GM19468 (cell line): ENCODE measurements at regions not wholly inside any gene's neighbourhood (a gene's known extent, or its start where the extent isn't known, plus 50 kb on each side); places are given as distances from the start of the nearest gene placed in this dataset.
A peak's percentile ranks its signal among the peaks of the same experiment; 100 is the strongest.

Experiments
- ATAC-seq: cut with Tn5 transposase; IDR thresholded peaks from one replicate; pipeline ENCODE4 v1.9.1; 2021; ENCODE audit warnings: mild to moderate bottlenecking, moderate library complexity, moderate number of reproducible peaks; ENCODE audit not compliant: unreplicated experiment; ENCODE audit errors: extremely low read depth

DNA sequence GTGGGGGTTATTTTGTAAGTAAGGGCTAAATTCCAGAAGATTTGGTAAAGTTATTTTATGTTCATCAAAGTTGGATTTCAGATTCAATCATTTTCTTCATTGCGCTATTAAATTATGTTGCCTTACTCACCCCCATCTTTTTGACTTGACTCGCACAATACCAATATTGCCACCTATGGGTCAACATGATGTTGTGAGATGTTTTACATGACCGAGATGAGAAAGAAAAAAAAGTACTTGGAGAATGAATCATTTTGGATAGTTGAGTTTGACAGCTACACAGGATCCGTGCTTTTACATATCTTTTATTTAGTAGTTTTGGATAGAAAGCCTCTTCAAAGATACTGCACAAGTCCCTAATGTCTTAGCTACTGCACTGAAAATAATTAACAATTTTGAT lies 224.2 kb upstream of the EMCN start:
- ATAC-seq = no peak

DNA sequence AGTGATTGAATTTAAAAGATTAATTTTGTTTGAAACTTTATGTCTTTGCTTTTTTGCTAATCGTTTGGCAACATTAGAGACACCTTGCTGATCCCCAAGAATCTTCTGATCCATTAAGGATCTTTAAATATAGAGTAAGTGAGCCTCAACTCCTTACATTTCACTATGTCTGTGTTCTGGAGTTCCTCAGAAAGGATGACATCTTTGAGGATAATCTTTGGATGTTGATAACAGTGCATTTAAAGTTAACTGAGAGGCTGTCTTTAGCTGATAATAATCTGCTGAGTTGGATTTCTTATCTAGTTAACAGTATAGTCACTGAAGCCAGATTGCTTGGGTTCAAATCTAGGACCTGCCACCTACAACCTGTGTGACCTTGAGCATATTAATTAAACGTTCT lies 221.6 kb upstream of the EMCN start:
- ATAC-seq = no peak

GRCh38 chr4:100738196-100739165 lies 220.7 kb upstream of the EMCN start:
- ATAC-seq = no peak

DNA sequence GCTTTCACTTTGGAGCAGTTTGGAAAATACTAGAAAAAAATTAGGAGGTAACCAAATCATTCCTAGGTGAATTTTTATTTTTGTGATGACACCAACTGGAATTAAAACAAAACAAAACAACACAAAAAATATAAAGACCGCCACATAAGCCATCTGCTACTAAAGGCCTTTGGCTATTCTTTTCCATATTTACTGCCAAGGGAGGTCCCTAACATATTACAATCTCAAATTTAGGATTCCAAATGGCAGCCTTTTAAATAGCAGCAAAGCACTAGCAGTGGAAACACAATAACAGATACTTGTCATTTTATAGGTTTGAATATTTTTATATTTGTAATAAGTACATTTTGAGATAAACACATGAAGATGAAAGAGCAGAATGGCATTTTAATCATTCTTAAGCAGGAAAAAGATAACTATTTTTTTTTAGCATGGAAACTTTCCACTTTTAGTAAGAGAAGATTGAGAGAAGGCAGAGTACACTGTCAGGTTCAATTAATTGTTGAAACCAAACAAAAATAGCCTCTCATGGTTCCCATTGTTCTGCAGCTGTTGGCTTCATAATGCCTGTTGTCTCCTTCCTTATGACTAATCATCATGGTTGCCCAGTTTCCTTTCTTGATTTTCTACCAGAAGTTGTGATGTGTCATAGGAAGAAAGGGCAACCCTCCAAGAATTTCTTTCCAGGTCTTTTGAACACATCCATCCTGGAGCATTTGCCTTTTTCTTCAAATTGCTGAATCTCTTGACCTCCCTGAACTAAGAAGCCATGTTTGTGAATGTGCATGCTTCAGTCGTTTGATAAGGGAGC lies 219.0 kb upstream of the EMCN start:
- ATAC-seq = no peak

GRCh38 chr4:100728861-100729260 lies 211.0 kb upstream of the EMCN start:
- ATAC-seq = no peak

DNA sequence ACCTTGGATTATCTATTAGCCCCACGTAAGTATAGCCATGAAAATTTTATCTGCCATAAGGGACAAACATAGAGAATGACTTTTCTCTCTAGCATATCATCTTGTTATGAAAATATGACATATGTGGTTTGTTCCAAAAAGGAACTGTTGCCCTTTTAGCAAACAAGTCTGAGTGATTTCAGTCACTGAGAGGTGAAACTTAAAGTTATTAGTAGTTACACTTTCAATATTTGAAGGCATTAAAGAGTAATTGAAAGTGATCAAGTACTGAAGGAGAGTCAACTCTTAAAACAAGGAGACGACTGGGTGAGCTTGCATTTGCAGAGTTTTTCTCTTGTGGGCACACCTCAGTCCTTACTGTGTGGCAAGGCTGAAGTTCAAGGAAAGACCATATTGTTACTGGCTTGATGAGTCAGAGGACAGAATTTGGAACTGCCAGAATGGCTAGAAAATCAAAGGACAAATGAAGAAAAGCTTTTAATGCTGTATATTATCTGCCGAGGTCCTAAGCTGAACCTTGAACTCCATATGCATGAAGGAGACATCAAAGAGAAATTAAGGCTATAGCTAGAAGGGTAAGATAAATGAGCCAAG lies 205.1 kb upstream of the EMCN start:
- peak; percentile 77 for ATAC-seq

- ATAC-seq = no peak
These were observed 204.3 kb upstream of the EMCN start for GRCh38 chr4:100722133-100722532.

GRCh38 chr4:100721490-100721889 lies 203.7 kb upstream of the EMCN start:
- no peak for ATAC-seq

- ATAC-seq = no peak
These were observed 203.3 kb upstream of the EMCN start for GRCh38 chr4:100721077-100721476.

DNA sequence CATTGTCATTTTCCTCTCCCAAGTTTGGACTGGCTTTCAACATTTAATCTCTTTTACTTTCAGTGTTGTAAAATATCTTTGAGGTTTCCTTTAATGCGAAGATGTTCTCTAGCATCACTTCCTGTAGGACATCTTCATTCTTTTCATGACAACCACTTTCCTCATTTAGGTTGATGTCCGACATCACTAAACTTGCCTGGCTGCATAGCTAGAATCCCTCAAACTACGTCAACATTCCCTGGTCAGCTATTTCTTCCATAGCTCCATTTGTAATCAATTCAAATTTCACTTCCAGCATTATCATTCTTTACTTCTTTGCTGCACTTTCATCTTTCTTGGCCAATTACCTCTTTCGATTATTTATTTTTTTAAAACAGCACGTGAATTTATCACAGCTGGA lies 198.6 kb upstream of the EMCN start:
- no peak for ATAC-seq

GRCh38 chr4:100708776-100709175 lies 191.0 kb upstream of the EMCN start:
- ATAC-seq = no peak

DNA sequence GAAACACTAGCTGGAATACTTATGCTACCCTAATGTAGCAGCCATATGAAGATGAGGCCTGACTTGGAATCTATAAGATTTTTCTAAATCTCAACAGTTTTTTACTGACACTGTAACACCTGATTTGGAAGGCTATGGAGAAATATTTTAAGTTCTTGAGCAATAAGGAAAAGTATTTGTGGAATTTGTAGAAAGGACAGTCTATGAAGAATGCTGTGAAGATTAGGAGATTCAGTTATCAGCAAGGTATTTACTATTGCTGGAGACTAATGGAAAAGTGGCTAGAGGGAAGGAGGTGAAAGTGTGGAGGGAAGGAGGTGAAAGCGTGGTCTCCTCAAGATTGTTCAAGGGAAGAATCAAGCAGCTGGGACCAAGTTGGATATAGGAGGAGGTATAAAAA lies 190.0 kb upstream of the EMCN start:
- ATAC-seq = no peak

GRCh38 chr4:100696531-100696930 lies 178.7 kb upstream of the EMCN start:
- no peak for ATAC-seq

DNA sequence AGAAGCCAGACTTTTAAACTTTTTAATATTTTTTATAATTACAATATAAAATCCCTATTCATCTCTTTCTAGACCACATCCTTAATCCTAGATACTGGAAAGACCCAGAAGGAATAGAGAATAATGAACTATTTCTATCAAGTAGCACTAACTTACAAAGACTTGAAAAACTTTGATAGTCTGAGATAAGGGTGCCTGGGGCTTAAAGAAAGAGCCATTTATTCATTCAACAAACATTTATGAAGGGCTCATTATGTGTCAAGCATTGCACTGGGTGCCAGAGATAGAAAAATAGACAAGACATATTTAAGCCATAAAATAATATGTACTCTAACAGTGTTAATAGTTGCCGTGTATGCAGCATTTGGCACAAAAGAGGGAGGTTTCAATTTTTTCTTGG lies 178.0 kb upstream of the EMCN start:
- no peak for ATAC-seq

DNA sequence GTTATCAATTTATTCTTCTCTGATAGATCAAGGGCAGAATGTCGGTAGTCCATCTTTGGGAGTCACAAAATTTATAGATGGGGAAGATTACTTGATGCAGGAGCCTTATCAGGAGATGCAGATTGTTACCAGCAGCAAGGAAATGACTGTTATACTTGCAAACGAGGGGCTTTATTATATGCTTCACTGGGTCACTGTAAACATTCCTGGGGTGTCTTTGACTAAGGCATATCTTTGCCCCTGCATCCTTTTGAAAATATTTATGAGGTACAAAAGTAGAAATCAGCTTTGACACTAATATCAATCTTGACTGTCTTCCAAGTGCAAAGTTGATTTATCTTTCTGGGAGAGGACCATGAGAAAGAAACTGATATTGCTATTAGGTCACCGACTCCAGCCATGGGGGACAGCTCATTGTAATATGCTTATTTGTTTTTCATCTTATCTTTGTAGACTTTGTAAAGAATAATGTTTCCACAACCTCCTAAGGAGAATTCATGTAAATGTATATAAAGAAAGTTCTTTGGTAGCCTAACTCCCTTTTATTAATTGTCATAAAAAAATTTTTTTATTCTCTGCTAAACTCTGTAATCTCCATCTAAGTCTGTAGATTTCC lies 177.3 kb upstream of the EMCN start:
- ATAC-seq = no peak

GRCh38 chr4:100694467-100694866 lies 176.6 kb upstream of the EMCN start:
- ATAC-seq = no peak

GRCh38 chr4:100690812-100691211 lies 173.0 kb upstream of the EMCN start:
- no peak for ATAC-seq

DNA sequence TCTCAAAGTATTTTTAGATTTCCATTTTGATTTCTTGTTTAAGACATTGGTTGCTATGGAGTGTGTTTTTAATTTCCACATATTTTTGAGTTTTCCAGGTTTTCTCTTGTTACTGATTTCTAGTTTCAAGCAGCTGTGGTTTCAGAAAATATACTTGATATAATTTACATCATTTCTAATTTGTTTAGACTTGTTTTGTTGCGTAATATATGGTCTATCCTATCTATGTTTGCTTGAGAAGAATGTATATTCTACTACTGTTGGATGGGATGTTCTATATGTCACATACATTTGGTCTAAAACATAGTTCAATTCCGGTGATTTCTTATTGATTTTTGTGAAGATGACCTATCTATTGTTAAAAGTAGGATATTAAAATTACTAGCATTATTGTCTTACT lies 170.5 kb upstream of the EMCN start:
- ATAC-seq = no peak

GRCh38 chr4:100682477-100683218 lies 164.8 kb upstream of the EMCN start:
- ATAC-seq = no peak

DNA sequence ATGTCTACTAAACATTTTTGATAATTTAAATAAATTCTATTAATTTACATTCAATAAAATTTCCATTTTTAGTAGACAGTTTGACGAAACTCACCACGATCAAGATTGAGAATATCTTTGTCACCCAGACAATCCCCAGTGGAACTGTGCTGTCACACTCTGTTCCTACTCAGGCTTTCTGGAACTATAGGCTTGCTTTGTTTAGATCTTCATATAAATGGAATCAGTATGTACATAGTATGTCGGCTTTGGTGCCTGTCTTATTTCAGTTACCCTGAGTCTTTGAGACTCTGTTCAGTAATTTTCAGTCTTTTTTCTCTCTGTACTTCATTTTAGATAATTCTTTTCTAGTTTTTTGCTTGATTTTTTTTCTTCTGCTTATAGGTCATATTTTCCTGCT lies 163.5 kb upstream of the EMCN start:
- ATAC-seq = no peak
